A549 (cell line): ENCODE measurements at regions not wholly inside any gene's neighbourhood (a gene's known extent, or its start where the extent isn't known, plus 50 kb on each side); places are given as distances from the start of the nearest gene placed in this dataset.
A peak's percentile ranks its signal among the peaks of the same experiment; 100 is the strongest.

Source experiments
- ATAC-seq, 2 experiments: fragments of 200-7000 bp in 1 of 2; fragments of >200 bp in 1 of 2; cut with Nextera tagmentation in 1 of 2; cut with Tn5 transposase in 1 of 2; 3 replicates each; pipeline versions ENCODE4 v1.8.0 to v1.9.1; 2018 to 2020; ENCODE audit warnings: mild to moderate bottlenecking in 1 of 2, moderate library complexity in 1 of 2
- CTCF ChIA-PET: fragments of 300-600 bp; sonication (Branson Sonifier 250); formaldehyde crosslinking; extraction: SDS; loops from one replicate; lab custom pipeline; 2021; ENCODE audit warnings: antibody characterized with exemption, inconsistent platforms; lab: Yijun Ruan, JAX
- POLR2A ChIA-PET: fragments of 350-600 bp; formaldehyde crosslinking; extraction: SDS; loops from one replicate; lab custom pipeline; 2021; ENCODE audit warnings: antibody characterized with exemption, inconsistent platforms; lab: Yijun Ruan, JAX
- DNase-seq, 2 experiments: peaks; one replicate each; pipeline versions ENCODE4 v3.0.0 to v3.0.0-alpha.2; 2011 to 2016; ENCODE audit warnings: low read depth in 1 of 2, low spot score in 1 of 2
- FAIRE-seq: peaks from 2 replicates; lab custom pipeline; 2011; peaks lifted over from hg19 to GRCh38; lab: Jason Lieb, UNC
- H3K27ac ChIP-seq, 2 experiments: fragments of >200 bp; sonication (Bioruptor Twin); formaldehyde crosslinking; 3 replicates each; pipeline ENCODE4 v1.5.1; 2016 to 2017
- H3K4me1 ChIP-seq: fragments of >200 bp; sonication (Bioruptor Twin); formaldehyde crosslinking; 3 replicates; pipeline ENCODE4 v1.6.1; 2016
- H3K4me2 ChIP-seq: fragments of >200 bp; sonication (Bioruptor Twin); formaldehyde crosslinking; 3 replicates; pipeline ENCODE4 v1.6.1; 2016
- H3K4me3 ChIP-seq: fragments of >200 bp; sonication (Bioruptor Twin); formaldehyde crosslinking; 3 replicates; pipeline ENCODE4 v1.5.1; 2016
- H3K9me3 ChIP-seq: fragments of >200 bp; sonication (Bioruptor Twin); formaldehyde crosslinking; 3 replicates; pipeline ENCODE4 v1.6.1; 2016
- BHLHE40 ChIP-seq: IDR thresholded peaks from 2 replicates; pipeline ENCODE4 v1.6.1; 2012; ENCODE audit warnings: low read depth, low read length, inconsistent platforms
- CBX8 ChIP-seq: fragments of 200-600 bp; sonication (generic); IDR thresholded peaks from 2 replicates; pipeline ENCODE4 v1.6.1; 2016
- CHD2 ChIP-seq: fragments of 150-350 bp; IDR thresholded peaks from 2 replicates; pipeline ENCODE4 v1.6.1; 2014; ENCODE audit warnings: low read length; ENCODE audit not compliant: partially characterized antibody
- CHD4 ChIP-seq: fragments of 200-600 bp; sonication (generic); IDR thresholded peaks from 2 replicates; pipeline ENCODE4 v1.6.1; 2016; ENCODE audit warnings: antibody characterized with exemption, mild to moderate bottlenecking, borderline replicate concordance
- EHF ChIP-seq: fragments of 250-450 bp; sonication (Bioruptor Pico); IDR thresholded peaks from 2 replicates; pipeline ENCODE4 v1.5.0; 2020; ENCODE audit warnings: mild to moderate bottlenecking
- EHMT2 ChIP-seq: fragments of 200-600 bp; sonication (generic); IDR thresholded peaks from 2 replicates; pipeline ENCODE4 v1.6.1; 2016; ENCODE audit warnings: antibody characterized with exemption, low read depth, mild to moderate bottlenecking, moderate library complexity
- FOXS1 ChIP-seq: fragments of 250-450 bp; sonication (Bioruptor Pico); IDR thresholded peaks from 2 replicates; pipeline ENCODE4 v1.5.0; 2020; ENCODE audit warnings: mild to moderate bottlenecking, moderate library complexity
- HOXB13 ChIP-seq: fragments of 250-450 bp; sonication (Bioruptor Pico); IDR thresholded peaks from 2 replicates; pipeline ENCODE4 v1.5.0; 2020; ENCODE audit warnings: low read depth, mild to moderate bottlenecking, moderate library complexity
- KDM5A ChIP-seq: fragments of 200-600 bp; sonication (generic); IDR thresholded peaks from 2 replicates; pipeline ENCODE4 v1.6.1; 2016; ENCODE audit warnings: antibody characterized with exemption, mild to moderate bottlenecking
- POLR2A ChIP-seq: IDR thresholded peaks from 2 replicates; pipeline ENCODE4 v1.6.1; 2012; ENCODE audit warnings: mild to moderate bottlenecking, low read length
- RAD21 ChIP-seq, 2 experiments: fragments of >200 bp in 1 of 2; sonication (Bioruptor Twin) in 1 of 2; formaldehyde crosslinking in 1 of 2; IDR thresholded peaks in 1 of 2; conservative IDR thresholded peaks in 1 of 2; 2 replicates in 1 of 2; 3 replicates in 1 of 2; pipeline ENCODE4 v1.6.1; 2012 to 2018; ENCODE audit warnings: inconsistent platforms in 1 of 2
- RCOR1 ChIP-seq: fragments of 150-350 bp; IDR thresholded peaks from 2 replicates; pipeline ENCODE4 v1.6.1; 2014; ENCODE audit warnings: antibody characterized with exemption, low read length, low read depth
- RFX5 ChIP-seq: fragments of 450-650 bp; IDR thresholded peaks from 2 replicates; pipeline ENCODE4 v1.7.1; 2014; ENCODE audit warnings: antibody characterized with exemption, mild to moderate bottlenecking, moderate library complexity
- SMC3 ChIP-seq: fragments of >200 bp; sonication (Bioruptor Twin); formaldehyde crosslinking; IDR thresholded peaks from 3 replicates; pipeline ENCODE4 v1.6.1; 2018; ENCODE audit warnings: inconsistent platforms
- TFCP2L1 ChIP-seq: fragments of 250-450 bp; sonication (Bioruptor Pico); IDR thresholded peaks from 2 replicates; pipeline ENCODE4 v1.5.0; 2021; ENCODE audit warnings: mild to moderate bottlenecking
- TP53 ChIP-seq: fragments of 250-450 bp; sonication (Bioruptor Pico); IDR thresholded peaks from 2 replicates; pipeline ENCODE4 v1.5.0; 2021; ENCODE audit warnings: mild to moderate bottlenecking, moderate library complexity
- ZC3H11A ChIP-seq: fragments of 450-650 bp; IDR thresholded peaks from 2 replicates; pipeline ENCODE4 v1.6.1; 2014; ENCODE audit warnings: antibody characterized with exemption, mild to moderate bottlenecking
- WGBS: methylation state at CpG from one replicate; pipeline ENCODE4 v1.1.6; 2017; ENCODE audit errors: missing lambda C conversion rate; 5-methylcytosine and 5-hydroxymethylcytosine counted together
- TF ChIP-seq, protein P1 (sequence below): fragments of 450-650 bp; IDR thresholded peaks from 2 replicates; pipeline ENCODE4 v1.6.1; 2014; ENCODE audit warnings: antibody characterized with exemption
- TF ChIP-seq, protein P2 (sequence below): fragments of >200 bp; sonication (Bioruptor Twin); formaldehyde crosslinking; IDR thresholded peaks from 3 replicates; pipeline ENCODE4 v1.6.1; 2016
- TF ChIP-seq, protein P3 (sequence below): fragments of 200-600 bp; sonication (generic); IDR thresholded peaks from 2 replicates; pipeline ENCODE4 v1.6.1; 2016; ENCODE audit warnings: antibody characterized with exemption, mild to moderate bottlenecking, moderate library complexity

DNA sequence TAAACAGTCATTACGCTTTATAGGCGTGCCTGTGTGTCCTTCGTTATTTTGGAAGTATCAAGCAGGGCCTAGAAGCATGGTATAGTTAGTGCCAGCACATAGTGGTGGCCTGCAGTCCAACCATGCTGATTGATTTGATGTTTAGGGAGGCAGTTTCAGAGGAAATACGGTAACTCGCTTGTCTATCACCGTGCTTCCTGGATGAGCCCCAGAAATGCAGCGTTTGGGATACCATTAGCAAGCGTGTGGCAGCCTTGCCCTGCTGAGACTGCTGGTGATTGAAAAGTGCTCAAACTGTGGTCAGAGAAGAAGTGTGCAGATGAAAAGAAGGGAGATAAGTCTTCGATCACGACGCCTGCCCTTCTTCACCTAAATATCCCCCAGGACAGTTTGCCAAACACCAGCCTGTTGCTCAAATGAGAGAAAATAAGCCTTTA lies 158.4 kb downstream of the CHIC2 start:
- Histone ChIP-seq H3K4me1 (peaks cover 17% of the 10 kb centered on the region; the same call in 2 of the 3 replicates), H3K4me3 (peak overlapping the region; percentile 29; the same call in 2 of the 3 replicates), H3K9me3 (no peaks in the 10 kb centered on the region), H3K4me2 (peak overlapping the region; percentile 75), H3K27ac (peak overlapping the region; percentile 37 to 74; a peak in 5 of 6 replicates)
- POLR2A ChIA-PET = no interaction called here
- CTCF ChIA-PET = interaction anchor here (3.0 to 6.3 kb wide), 3 partner anchors 314 to 328 kb away, joined by 13 to 81 read pairs (median 19); no protein-coding TSS in a partner anchor
- TF ChIP-seq SMC3 = peak; percentile 32; the same call in 1 of the 3 replicates
- no peak for TF ChIP-seq TFCP2L1
- no peak for TF ChIP-seq CHD4
- TF ChIP-seq POLR2A = no peak
- no peak for TF ChIP-seq EHMT2
- TF ChIP-seq, protein P1, sequence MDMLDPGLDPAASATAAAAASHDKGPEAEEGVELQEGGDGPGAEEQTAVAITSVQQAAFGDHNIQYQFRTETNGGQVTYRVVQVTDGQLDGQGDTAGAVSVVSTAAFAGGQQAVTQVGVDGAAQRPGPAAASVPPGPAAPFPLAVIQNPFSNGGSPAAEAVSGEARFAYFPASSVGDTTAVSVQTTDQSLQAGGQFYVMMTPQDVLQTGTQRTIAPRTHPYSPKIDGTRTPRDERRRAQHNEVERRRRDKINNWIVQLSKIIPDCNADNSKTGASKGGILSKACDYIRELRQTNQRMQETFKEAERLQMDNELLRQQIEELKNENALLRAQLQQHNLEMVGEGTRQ = no peak
- no peak for TF ChIP-seq RCOR1
- TF ChIP-seq, protein P2, sequence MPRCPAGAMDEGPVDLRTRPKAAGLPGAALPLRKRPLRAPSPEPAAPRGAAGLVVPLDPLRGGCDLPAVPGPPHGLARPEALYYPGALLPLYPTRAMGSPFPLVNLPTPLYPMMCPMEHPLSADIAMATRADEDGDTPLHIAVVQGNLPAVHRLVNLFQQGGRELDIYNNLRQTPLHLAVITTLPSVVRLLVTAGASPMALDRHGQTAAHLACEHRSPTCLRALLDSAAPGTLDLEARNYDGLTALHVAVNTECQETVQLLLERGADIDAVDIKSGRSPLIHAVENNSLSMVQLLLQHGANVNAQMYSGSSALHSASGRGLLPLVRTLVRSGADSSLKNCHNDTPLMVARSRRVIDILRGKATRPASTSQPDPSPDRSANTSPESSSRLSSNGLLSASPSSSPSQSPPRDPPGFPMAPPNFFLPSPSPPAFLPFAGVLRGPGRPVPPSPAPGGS = no peak
- 0 out of 5 replicates have a peak, but pooled peaks of 1 of the 2 experiments have one; percentile 14 for TF ChIP-seq RAD21 (conservative IDR thresholded peaks at IDR 0.05 in 1 of 2, IDR thresholded peaks at IDR 0.05 in 1 of 2)
- TF ChIP-seq, protein P3, sequence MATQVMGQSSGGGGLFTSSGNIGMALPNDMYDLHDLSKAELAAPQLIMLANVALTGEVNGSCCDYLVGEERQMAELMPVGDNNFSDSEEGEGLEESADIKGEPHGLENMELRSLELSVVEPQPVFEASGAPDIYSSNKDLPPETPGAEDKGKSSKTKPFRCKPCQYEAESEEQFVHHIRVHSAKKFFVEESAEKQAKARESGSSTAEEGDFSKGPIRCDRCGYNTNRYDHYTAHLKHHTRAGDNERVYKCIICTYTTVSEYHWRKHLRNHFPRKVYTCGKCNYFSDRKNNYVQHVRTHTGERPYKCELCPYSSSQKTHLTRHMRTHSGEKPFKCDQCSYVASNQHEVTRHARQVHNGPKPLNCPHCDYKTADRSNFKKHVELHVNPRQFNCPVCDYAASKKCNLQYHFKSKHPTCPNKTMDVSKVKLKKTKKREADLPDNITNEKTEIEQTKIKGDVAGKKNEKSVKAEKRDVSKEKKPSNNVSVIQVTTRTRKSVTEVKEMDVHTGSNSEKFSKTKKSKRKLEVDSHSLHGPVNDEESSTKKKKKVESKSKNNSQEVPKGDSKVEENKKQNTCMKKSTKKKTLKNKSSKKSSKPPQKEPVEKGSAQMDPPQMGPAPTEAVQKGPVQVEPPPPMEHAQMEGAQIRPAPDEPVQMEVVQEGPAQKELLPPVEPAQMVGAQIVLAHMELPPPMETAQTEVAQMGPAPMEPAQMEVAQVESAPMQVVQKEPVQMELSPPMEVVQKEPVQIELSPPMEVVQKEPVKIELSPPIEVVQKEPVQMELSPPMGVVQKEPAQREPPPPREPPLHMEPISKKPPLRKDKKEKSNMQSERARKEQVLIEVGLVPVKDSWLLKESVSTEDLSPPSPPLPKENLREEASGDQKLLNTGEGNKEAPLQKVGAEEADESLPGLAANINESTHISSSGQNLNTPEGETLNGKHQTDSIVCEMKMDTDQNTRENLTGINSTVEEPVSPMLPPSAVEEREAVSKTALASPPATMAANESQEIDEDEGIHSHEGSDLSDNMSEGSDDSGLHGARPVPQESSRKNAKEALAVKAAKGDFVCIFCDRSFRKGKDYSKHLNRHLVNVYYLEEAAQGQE = no peak
- no peak for TF ChIP-seq EHF (CRISPR knock-in tag)
- no peak for TF ChIP-seq KDM5A
- TF ChIP-seq FOXS1 (CRISPR knock-in tag) = no peak
- no peak for TF ChIP-seq BHLHE40
- no peak for TF ChIP-seq ZC3H11A
- TF ChIP-seq RFX5 = no peak
- 24% methylated on average over 11 of the region's 11 CpGs for WGBS
- peak in 1 of 2 experiments; percentile 49 for DNase-seq
- peak; percentile 65 to 75; a peak in 4 of 6 replicates for ATAC-seq
- FAIRE-seq = no peak

DNA sequence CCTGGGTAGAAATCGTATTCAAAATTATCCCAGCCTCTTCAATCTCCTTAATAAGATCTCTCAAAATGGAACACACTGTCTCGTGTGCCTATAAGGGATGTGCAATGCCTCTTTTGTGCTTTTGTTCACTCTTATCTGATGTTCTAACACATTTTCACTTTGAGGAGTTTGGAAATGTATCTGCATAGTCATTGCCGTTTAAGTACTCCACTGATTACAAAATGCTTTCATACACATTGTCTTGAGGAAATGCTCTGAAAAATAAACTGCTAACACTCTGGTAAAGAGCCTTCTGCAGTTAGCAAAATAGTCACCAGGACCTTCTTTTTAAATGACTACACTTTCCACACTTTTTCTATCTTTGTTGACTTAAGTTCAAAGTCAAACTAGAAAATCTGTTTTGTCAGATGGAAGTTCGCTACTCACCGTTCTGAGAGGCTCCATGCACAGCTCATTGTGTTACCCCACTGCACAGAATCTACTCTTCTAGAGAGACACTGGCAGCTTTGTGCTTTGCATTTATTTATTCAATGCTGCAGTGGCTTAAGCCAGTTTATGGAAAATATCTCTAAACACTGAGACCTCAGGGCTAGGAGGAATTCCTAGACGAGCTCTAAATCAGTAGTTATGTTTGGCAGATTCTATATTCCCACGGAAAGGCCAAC lies 159.0 kb downstream of the CHIC2 start:
- no peak for DNase-seq
- POLR2A ChIA-PET = no interaction called here
- Histone ChIP-seq H3K4me1 (peaks cover 17% of the 10 kb centered on the region; the same call in 2 of the 3 replicates), H3K4me3 (no peak overlapping the region), H3K9me3 (no peaks in the 10 kb centered on the region), H3K4me2 (peak overlapping the region; percentile 75), H3K27ac (no peak overlapping the region; a peak in 1 of 6 replicates)
- 70% methylated on average over 7 of the region's 7 CpGs for WGBS
- ATAC-seq = no peak
- CTCF ChIA-PET = interaction anchor here (0.9 to 6.3 kb wide), 6 partner anchors 10 to 328 kb away, joined by 3 to 81 read pairs (median 11); no protein-coding TSS in a partner anchor
- TF ChIP-seq CHD4 = no peak
- no peak for TF ChIP-seq EHMT2
- TF ChIP-seq, protein P2 = no peak
- no peak for TF ChIP-seq CBX8
- no peak for TF ChIP-seq CHD2
- no peak for TF ChIP-seq HOXB13 (CRISPR knock-in tag)
- no peak for TF ChIP-seq TP53 (CRISPR knock-in tag)
- no peak for TF ChIP-seq ZC3H11A
- no peak for FAIRE-seq
